GM19043 (cell line): ENCODE measurements at regions not wholly inside any gene's neighbourhood (a gene's known extent, or its start where the extent isn't known, plus 50 kb on each side); places are given as distances from the start of the nearest gene placed in this dataset.

ENCODE experiments used
- ATAC-seq: cut with Tn5 transposase; IDR thresholded peaks from one replicate; pipeline ENCODE4 v1.9.1; 2021; ENCODE audit warnings: low read depth; ENCODE audit not compliant: unreplicated experiment

DNA sequence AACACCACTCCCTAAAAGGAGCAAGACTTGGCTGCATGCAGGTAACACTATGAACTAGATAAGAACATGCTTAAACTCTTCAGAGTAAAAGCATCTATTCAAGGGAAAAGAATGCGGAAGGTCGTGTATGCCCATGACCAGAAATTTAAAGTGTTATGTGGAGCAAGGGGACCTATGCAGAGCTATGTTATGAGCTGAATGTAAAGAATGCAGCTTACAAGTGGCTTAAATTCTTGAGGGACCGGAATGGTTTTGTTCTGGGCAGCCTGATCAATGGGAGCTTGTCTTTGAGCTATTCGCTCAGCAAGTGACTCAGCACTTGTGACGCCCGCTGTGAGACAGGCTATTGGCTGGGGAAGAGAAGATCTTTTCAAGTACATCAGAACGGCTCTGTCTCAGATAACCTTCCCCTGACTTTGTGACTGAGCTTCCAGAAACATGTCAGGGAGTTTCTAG, 367.5 kb upstream of the THBS1 start:
- no peak for ATAC-seq

DNA sequence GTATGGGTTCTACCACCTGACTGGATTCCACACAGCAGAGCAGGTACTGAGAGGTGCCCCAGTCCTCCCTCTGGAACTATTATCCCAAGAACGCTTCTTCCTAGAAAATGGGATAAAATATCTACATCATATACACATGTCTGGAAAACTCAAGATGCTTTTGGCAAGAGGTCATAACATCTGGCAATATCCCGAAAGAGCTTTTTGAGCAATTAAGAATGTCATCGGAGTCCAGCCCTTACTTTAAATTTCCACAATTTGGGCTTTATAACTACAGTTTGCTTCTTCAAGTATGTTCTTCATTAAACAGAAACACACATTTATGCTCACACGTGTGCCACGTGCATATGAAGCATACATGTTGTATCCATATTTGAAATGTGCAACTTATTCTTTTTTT, 365.9 kb upstream of the THBS1 start:
- ATAC-seq: no peak

DNA sequence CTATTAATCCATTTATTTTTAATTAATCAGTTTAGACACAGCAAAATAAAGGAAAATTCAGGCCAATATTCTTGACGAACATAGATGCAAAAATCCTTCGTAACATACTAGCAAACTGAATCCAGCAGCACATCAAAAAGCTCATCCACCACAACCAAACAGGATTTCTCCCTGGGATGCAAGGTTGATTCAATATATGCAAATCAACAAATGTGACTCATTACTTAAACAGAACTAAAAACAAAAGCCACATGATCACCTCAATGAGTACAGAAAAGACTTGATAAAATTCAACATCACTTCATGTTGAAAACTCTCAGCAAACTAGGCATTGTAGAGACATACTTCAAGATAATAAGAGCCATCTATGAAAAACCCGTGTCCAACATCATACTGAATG, 364.1 kb upstream of the THBS1 start:
- ATAC-seq: no peak

DNA sequence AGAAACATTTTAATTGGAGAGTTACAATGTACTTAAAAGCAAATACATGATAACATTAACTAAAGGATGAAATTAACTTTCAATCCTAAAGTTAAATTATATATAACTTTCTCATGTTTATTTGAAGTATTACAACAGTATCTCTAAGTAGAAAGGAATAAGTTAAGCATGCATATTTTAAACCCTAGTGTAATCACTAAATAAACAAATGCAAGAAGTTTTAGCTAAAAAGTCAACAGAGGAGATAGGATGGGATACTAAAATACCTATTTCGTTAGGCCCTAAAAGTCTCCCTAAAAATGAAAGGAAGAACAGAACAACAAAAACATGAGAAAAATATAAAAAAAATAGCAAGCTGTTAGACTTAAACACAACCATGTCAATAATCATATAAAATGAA, 361.3 kb upstream of the THBS1 start:
- ATAC-seq: no peak

DNA sequence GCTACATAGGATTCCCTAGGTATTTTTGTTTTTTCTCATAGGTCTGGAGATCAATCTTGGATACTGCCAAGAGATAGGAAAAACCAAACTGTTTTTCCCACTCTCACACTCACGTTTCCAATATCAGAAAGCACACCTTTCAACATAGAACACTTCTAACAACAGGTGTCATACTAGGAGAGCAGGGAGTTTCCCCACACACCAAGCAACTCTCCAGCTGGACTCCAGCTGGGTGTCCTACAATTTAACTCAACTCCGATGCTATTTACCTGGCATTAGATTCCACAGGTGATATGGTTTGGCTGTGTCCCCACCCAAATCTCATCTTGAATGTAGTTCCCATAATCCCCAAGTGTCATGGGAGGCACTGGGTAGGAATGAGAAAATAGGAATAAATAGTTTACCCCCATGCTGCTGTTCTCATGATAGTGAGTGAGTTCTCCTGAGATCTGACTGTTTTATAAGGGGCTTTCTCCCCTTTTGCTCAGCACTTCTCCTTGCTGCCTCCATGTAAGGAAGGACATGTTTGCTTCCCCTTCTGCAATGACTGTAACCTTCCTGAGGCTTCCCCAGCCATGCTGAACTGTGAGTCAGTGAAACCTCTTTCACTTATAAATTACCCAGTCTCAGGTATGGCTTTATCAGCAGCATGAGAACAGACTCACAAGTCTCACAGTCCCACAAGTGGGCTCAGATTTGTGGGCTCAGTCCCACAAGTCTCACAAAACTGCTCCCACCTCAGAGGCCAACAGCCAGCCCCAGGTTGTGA, 354.5 kb upstream of the THBS1 start:
- no peak for ATAC-seq

DNA sequence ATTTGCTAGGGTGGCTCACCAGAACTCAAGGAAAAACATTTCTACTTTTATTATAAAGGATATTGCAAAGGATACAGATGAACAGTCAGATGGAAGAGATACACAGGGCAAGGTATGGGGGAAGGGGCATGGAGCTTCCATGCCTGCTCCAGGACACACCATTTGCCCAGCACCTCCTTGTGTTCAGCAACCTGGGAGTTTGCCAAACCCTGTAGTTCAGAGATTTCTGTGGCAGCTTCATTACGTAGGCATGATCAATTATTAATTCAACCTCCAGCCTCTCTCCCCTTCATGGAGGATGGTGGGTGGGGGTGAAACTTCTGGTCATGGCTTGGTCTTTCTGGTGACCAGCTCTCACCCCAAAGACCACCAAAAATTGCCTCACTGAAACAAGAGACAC, 353.9 kb upstream of the THBS1 start:
- no peak for ATAC-seq

DNA sequence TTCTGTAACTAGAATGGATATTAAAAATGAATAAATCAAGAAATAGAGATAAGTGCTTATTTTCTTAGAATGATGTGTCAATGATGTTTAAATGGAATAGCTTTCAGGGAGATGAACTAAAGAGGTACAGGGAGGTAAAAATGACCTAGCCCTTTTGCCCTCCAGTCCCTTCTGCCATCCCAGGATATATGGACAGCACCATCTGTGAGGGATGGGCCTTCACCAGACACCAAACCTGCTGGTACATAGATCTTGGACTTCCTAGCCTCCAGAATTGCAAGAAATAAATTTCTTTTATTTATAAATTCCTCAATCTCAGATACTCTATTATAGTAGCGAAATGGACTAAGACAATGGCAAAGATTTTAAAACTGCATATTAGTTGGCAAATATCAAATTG, 352.0 kb upstream of the THBS1 start:
- no peak for ATAC-seq

DNA sequence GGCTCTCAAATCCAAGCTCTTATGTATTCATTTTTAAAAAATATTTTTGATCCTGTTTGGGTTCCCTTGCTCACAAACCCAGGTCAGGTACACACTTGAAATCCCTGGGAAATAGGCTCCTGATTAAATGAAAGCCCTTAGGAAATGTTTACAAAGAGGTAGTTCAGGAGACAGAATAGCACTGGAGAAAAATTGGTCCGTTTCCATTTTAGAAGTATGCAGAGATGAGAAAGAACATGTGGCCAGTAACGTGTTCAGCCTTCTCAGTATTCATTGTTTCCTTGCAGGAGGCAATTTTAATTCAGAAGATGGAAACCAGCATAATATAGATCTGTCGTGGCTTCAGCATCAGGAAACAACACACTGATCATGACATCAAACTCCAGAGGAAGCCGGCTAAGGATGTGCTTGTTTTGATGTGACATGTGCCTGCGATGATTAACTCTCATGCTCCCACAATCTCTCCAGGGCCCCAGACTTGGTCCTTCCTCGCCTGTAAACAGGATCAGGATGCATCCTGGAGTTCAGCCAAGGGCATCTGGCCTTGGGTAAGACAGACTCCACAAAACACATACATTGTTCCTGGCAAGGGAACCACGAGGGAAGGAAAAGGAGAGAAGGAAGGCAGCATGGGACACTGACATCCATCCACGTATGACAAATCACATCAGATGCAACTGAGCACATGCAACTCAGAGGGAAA, 350.5 kb upstream of the THBS1 start:
- no peak for ATAC-seq

DNA sequence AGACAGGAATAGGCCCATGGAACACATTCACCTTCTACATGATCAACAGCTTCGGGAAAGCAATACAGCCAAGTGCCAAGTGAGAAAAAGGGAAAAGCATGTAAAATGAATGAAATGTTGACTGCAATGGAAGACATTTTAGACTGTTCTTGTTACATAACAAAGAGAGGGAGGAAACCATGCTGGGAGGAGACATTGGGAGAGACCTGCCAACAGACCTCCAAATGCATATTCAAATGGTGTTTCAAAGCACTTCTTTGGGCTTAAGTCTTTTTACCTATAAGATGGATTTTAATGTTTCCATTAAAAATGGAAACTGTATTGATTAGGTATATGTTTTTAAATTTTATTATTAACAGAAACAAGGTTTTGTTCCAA, 350.0 kb upstream of the THBS1 start:
- ATAC-seq: no peak

DNA sequence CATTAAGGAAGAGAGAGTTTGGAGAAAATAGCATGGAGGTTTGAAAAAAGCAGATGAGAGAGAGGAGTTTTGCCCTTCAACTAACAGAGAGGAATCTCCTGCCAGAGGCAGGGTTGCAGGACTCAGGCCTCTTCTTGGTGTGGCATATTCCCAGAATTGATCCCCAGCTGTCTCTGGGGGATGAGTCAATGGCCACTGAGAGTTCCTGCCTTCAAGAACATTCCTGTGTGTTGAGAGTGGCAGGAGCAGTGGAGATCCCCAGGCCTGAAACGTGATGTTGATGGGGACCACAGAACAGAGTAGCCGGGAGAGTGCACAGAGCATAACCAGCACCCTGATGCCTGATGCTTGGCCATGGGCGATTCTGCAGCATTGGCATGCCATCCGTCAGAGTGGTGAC, 348.4 kb upstream of the THBS1 start:
- no peak for ATAC-seq

DNA sequence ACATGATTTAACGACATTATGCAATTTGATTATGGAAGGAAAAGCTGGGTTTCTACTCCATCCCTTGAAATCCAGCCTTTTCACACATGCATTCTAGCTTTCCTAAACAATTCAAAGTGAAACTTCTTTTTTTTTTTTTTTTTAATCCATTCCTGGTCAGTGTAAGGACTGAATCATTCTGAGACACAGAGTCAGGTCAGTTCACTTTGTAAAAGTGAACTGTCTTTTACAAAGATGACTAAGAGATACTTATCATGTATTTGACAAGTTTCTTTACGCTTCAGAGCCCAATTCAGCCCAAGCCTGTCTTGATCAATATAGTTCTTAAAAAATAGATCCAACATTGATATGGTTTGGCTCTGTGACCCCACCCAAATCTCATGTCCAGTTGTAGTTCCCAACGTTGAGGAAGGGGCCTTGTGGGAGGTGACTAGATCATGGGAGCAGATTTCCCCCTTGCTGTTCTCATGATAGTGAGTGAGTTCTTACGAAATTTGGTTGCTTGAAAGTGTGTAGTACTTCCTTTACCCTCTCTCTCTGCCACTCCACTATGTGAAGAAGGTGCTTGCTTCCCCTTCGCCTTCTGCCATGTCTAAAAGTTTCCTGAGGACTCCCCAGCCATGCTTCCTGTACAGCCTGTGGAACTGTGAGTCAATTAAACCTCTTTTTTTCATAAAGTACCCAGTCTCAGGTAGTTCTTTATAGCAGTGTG, 345.6 kb upstream of the THBS1 start:
- ATAC-seq: no peak

DNA sequence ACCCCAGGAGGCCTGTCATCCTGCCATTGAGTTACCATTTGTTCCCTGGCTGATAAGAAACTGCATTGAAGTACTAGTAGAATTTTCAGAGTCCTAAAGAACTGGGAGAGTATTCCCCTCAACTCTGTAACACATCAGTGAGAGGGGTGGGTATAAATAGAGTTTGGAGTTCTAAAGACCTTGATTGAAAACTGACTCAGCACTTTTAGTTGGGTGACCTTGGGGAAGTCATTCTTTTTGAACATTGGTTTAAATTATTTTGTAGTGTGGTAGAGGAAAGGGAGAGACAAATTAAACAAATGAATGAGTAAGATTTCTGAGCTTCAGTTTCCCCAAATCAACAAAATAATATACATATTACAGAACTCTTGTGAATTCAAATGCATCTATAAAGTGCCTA, 344.5 kb upstream of the THBS1 start:
- no peak for ATAC-seq

DNA sequence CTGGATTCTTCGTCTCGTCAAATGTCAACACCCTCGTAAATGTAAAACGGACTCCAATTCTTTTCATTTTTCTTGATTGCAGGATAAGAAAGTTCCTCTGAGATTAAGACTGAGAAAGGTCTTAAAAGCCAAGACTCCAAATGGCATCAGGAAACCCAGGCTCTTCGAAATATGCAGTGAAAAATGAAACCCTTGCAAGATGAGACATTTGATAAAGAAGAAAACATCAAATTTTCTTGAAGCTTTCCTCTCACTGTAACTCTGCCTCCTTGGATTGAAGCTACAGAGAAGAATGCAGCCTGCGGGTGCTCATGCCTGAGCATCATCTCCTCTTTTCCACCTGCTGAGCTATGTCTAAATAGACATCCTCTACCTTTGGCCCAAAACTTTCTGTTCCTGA, 342.4 kb upstream of the THBS1 start:
- ATAC-seq: no peak

DNA sequence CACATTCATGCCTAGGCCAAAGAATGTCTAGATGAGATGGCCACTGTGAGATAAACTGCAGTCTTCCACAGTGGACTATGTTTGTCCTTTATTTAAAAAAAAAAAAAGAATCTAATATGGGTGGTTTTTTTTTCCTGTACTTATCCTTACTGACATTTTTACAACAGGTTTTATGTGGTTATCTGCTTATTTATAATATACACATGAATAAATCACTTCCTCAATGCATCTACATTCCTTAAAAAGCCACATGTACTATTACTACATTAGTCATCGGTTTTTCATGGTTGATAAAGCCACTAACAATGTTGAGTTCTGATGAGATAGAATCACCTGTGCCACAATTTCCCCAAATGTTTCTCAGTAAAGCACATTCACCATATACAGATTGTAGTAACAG, 341.3 kb upstream of the THBS1 start:
- no peak for ATAC-seq

DNA sequence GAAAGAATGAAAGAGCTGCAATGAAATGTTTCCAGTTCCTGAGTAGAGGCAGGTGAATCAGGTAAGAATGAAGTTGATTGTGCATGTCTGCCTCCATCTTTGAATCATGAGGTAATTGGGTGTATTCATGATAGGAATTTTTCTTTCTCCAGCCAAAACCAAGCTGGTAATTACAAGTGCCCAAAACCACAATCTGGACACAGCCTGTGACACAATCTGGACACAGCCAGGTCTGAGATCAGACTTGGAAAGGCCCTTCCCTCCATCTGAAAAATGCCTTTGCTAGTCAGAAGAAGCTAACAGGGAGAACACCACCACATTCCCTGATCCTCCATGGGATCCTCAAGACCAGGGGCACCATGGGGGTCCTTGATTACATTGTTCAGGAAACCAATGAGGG, 338.5 kb upstream of the THBS1 start:
- ATAC-seq: no peak

DNA sequence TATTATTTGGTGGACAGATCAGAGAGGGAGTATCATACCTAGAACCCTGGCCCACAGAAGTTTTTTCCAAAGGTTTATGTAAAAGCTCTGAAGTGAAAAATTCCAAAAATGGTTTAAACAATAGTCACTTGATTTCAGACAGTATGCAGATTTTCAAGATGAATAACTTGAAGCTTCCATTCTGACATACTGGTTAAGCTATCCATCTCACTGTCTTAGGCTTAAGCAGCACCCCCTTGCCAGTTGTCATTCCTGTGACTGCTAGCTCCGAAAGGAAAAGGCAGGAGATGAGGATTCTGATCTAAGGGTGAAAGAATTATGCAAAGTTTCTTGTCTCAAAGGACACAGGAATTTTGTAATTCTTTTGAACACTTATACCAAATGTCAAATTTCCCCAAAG, 337.5 kb upstream of the THBS1 start:
- ATAC-seq: no peak

DNA sequence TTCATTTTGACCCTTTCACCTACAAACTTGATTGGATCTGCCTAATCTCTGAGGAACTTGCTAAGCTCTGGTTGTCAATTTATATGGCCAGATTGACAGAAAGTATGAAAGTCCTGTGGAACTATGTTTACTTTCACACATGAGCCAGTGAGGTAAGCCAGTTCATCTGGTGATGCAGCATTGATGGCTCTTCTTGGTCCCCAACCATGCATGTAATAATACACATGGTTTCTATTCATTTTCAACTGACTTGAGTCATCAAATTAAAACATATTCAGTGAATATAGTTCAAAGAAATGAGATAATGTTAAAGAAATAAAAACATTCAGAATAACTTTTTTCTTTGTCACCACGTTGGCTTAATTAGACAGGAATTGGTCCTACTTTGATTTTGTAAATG, 336.1 kb upstream of the THBS1 start:
- no peak for ATAC-seq

DNA sequence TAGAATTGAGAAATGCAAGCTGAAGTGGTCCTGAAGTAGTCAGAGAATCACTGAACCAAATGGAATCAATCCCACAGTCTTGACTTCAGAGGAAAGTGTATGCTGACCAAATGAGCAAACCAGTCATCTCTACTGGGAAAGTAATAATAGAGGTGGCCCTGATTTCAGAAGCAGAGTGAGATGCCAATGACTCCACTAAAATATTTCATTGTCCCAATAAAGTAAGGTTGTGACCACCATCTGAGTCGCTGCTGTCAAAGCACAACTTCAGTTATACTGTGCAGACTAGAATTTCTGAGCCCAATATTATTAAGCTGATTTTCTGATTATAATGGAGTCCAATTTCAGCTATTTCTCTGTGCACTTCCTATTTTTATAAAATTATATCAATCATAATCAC, 334.4 kb upstream of the THBS1 start:
- no peak for ATAC-seq

DNA sequence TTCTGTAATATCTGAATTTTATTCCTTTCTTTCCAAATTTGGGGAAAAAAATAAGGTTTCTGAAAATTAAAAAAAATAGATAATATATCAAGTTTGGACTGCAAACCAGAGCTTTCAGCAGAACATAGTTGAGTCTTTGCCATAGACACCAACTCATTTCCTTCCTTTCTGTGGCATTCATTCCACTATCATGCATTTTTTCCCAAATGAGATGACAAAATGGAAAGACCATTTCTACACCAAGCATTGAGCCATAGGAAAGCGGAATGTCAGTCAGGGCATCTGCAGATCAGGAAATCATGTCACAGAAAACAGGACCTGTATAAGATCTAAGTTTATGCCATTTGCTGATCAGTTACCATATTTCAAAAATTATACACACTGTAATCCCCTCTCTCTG, 333.3 kb upstream of the THBS1 start:
- no peak for ATAC-seq

DNA sequence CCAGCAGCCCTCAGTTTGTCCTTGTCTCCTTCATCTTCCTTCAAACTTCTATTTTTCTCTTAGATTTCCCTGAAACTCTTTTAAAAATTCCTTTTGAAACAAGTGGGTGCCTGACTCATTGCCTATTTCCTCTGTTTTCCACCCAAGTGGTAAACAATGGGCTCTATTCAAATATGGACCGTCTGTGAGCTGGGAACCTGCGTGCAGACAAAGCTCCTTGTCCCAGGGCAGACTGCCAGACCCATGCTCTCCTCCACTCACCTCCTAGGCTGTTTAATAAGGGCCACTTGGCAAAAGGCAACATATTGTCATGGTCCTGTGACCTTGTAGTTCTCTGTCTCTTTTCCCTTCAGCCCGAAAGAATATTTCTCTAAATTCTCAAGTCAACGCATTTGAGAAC, 332.7 kb upstream of the THBS1 start:
- no peak for ATAC-seq

DNA sequence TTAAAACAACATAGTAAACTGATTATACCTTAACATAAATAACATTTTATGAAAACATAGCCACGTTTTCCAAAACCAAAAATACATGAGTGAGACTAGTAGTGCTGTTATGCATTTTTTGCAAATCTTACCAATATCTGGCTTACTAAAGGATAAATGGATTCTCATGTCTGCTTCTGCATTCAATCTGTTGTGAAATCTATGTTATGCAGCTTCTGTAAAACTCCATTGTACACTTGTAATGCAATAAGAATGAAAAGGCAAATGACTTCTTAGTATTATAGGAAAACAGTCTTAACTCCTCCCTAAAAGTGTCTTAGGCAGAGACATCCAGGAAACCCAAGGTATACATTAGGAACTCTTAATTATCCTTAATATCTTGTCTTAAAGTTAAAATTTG, 330.9 kb upstream of the THBS1 start:
- no peak for ATAC-seq
